ENCODE measurements at regions not wholly inside any gene's neighbourhood (a gene's known extent, or its start where the extent isn't known, plus 50 kb on each side); places are given as distances from the start of the nearest gene placed in this dataset.
A peak's percentile ranks its signal among the peaks of the same experiment; 100 is the strongest.

DNA sequence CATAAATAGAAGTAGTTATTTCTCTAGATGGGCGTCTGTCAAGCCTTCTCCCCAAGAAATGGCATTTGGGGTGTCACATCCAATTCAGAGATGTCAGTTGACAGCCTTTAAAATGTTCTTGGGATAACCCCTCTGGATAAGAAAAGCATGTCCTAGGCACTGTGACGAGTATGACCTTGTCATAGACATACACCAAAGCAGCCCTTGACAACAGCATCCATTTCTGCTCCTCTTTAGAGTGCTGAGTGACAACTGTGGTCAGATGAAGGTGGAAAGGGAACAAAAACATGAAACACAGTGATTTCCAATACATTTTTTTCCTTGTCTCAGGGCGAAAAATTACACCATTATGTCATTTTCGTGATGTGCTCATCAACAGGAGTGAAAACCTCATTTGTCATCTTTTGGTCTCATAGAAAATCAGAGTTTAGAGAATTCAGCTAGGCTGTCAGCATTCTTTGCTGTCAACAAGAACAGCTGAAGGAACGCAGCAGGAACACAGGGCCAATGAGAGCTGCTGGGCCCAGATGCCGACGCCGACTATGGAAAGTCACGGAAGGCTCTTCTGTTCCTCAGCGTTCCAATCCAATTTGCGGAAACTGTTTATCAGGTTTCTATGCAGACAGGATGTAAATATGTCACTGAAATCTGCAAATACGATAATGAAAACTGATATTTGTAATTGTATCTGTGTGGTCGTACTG is 193.2 kb downstream of the ICOS start:
- Histone ChIP-seq H3K4me3 (no peak overlapping the region), H3K4me1 (ENCODE audit: low read depth) (peaks cover 2% of the 10 kb centered on the region), H3K36me3 (no peaks in the 10 kb centered on the region), H3K27ac (no peak overlapping the region), H3K9me3 (ENCODE audit: low read depth) (no peaks in the 10 kb centered on the region), H3K27me3 (no peaks in the 10 kb centered on the region)
- DNase-seq (ENCODE audit: low read depth in 1 of 2, low spot score in 1 of 2), result peak in 1 of 2 donors; percentile 62
- TF ChIP-seq, protein P1, sequence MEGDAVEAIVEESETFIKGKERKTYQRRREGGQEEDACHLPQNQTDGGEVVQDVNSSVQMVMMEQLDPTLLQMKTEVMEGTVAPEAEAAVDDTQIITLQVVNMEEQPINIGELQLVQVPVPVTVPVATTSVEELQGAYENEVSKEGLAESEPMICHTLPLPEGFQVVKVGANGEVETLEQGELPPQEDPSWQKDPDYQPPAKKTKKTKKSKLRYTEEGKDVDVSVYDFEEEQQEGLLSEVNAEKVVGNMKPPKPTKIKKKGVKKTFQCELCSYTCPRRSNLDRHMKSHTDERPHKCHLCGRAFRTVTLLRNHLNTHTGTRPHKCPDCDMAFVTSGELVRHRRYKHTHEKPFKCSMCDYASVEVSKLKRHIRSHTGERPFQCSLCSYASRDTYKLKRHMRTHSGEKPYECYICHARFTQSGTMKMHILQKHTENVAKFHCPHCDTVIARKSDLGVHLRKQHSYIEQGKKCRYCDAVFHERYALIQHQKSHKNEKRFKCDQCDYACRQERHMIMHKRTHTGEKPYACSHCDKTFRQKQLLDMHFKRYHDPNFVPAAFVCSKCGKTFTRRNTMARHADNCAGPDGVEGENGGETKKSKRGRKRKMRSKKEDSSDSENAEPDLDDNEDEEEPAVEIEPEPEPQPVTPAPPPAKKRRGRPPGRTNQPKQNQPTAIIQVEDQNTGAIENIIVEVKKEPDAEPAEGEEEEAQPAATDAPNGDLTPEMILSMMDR (IDR thresholded peaks at IDR 0.05; ENCODE audit: low read depth, low read length), result no peak

DNA sequence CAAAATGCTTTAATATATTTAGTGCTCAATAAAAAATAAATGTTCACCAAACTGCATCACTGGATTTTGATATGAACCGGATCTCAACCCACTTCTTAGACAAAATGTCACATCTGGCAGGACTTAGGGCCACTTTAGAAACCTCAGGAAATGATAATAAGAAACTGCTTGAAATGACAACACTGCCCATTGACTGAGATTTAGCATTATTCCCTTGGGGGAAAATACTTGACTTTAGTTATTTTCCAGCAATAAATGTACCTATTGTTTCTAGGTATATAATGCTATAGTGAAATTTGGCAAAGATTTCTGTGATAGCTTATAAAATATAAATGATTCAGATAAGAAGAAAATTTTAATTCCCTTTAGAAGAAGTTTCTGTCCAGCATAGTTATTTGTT is 195.1 kb downstream of the ICOS start:
- DNase-seq (ENCODE audit: low read depth in 1 of 2, low spot score in 1 of 2), result no peak
- Histone ChIP-seq H3K9me3 (ENCODE audit: low read depth) (no peaks in the 10 kb centered on the region), H3K27me3 (no peaks in the 10 kb centered on the region), H3K4me1 (ENCODE audit: low read depth) (peaks cover 2% of the 10 kb centered on the region), H3K36me3 (no peaks in the 10 kb centered on the region), H3K4me3 (no peak overlapping the region), H3K27ac (no peak overlapping the region)
- TF ChIP-seq, protein P1 (IDR thresholded peaks at IDR 0.05; ENCODE audit: low read depth, low read length), result no peak

DNA sequence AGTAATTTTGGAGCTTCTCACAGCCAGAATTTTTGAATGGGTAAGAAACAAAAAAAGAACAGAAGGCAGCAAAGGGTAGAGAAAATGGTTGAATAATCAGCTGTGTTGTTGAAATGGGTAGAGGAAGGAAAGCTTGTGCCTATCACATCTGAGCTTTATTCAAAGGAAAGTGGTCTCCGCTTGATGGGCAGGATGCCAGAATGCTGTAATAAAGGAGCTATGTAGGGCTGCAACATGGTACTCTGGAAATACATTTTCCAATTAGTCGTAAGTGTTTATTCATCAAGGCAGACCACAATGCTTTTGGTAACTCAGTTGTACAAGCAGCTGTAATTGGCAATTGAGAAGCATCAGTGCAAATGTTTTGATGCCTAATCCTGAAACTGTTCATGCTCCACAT is 196.9 kb downstream of the ICOS start:
- DNase-seq (ENCODE audit: low read depth in 1 of 2, low spot score in 1 of 2), result no peak
- Histone ChIP-seq H3K36me3 (no peaks in the 10 kb centered on the region), H3K9me3 (ENCODE audit: low read depth) (no peaks in the 10 kb centered on the region), H3K4me3 (no peak overlapping the region), H3K4me1 (ENCODE audit: low read depth) (peaks cover 2% of the 10 kb centered on the region), H3K27me3 (no peaks in the 10 kb centered on the region), H3K27ac (no peak overlapping the region)
- TF ChIP-seq, protein P1 (IDR thresholded peaks at IDR 0.05; ENCODE audit: low read depth, low read length), result no peak

DNA sequence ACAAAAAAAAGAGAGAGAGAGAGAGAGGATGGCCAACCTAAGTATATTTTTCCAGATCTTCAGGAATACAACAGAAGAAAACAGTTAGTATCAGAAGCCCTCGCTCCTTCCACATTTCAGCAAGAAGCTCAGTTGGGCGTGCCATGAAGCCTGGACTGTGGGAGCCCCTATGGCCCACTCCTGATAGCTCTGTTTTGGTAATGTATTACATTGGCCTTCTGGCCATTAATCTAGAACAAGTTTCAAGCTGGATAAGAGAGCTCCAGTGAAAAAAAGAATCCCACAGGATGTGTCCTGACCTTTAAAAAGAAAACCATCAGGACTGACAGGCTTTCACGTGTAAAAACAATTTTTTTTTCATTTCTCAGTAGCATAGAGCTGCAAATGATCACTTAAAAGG is 197.9 kb downstream of the ICOS start:
- no peak for DNase-seq (ENCODE audit: low read depth in 1 of 2, low spot score in 1 of 2)
- Histone ChIP-seq H3K36me3 (no peaks in the 10 kb centered on the region), H3K27me3 (no peaks in the 10 kb centered on the region), H3K9me3 (ENCODE audit: low read depth) (no peaks in the 10 kb centered on the region), H3K4me3 (no peak overlapping the region), H3K27ac (no peak overlapping the region), H3K4me1 (ENCODE audit: low read depth) (peaks cover 2% of the 10 kb centered on the region)
- TF ChIP-seq, protein P1 (IDR thresholded peaks at IDR 0.05; ENCODE audit: low read depth, low read length), result no peak

DNA sequence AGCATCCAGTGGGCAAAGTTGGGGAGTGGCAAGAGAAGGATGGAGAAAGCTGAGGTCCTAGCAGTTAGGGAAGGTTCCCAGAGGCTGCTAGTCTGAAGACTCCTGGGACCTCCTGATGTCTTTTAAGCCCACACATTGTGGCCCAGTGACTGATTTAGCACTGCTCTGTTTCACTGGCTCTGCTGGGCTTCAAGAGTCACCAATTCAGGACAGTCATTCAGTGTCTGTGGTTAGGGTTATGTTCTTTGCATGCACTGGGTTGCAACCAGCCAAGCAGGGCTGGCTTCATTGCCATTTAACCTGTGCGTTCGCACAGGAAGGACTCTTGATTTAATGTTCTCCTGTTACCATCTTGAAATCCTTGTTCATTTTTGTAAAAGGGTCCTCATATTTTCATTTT is 199.2 kb downstream of the ICOS start:
- TF ChIP-seq, protein P1 (IDR thresholded peaks at IDR 0.05; ENCODE audit: low read depth, low read length), result no peak

More for the DNA sequence above, 199.2 kb downstream of the ICOS start:
- H3K36me3 ChIP-seq, result no peaks in the 10 kb centered on the region
- H3K27ac ChIP-seq, result no peak overlapping the region
- H3K27me3 ChIP-seq, result no peaks in the 10 kb centered on the region
- no peaks in the 10 kb centered on the region for H3K9me3 ChIP-seq (ENCODE audit: low read depth)
- H3K4me1 ChIP-seq (ENCODE audit: low read depth), result no peaks in the 10 kb centered on the region
- no peak for DNase-seq (ENCODE audit: low read depth in 1 of 2, low spot score in 1 of 2)
- no peak overlapping the region for H3K4me3 ChIP-seq
